PC-3 (cell line): ENCODE measurements at regions not wholly inside any gene's neighbourhood (a gene's known extent, or its start where the extent isn't known, plus 50 kb on each side); places are given as distances from the start of the nearest gene placed in this dataset.

Experiments used
- ATAC-seq: fragments of 200-7000 bp; cut with Tn5 transposase; 2 replicates; pipeline ENCODE4 v1.9.1; 2020; ENCODE audit warnings: mild to moderate bottlenecking, moderate library complexity
- BruUV-seq: library from RNA; stranded (reverse); fragments of 400-500 nt; replicated peaks from 2 replicates; lab custom pipeline; 2021; lab: Mats Ljungman, UMichigan
- CTCF ChIA-PET: fragments of 300-600 bp; sonication (Branson Sonifier 250); formaldehyde crosslinking; loops from one replicate; lab custom pipeline; 2022; ENCODE audit warnings: antibody characterized with exemption; lab: Charles Lee
- POLR2A ChIA-PET: fragments of 300-600 bp; sonication (Branson Sonifier 250); formaldehyde crosslinking; loops from one replicate; lab custom pipeline; 2022; ENCODE audit warnings: antibody characterized with exemption; ENCODE audit not compliant: unreplicated experiment; lab: Charles Lee
- DNase-seq: peaks from one replicate; pipeline ENCODE4 v3.0.0-alpha.2; 2015
- H2AFZ ChIP-seq: fragments of 300-600 bp; sonication (generic); 2 replicates; pipeline ENCODE4 v1.6.0; 2016; ENCODE audit warnings: antibody characterized with exemption, low read length
- H3F3A ChIP-seq: fragments of 300-600 bp; sonication (generic); one replicate; pipeline ENCODE4 v1.6.0; 2017; ENCODE audit warnings: antibody characterized with exemption, low read length, control low read depth, mild to moderate bottlenecking; ENCODE audit not compliant: unreplicated experiment
- H3K27ac ChIP-seq: fragments of 300-600 bp; sonication (generic); 2 replicates; pipeline ENCODE4 v1.5.1; 2016; ENCODE audit warnings: mild to moderate bottlenecking, low read length
- H3K27me3 ChIP-seq: fragments of 300-600 bp; sonication (generic); 2 replicates; pipeline ENCODE4 v1.6.1; 2016; ENCODE audit warnings: low read length, mixed read lengths
- H3K36me3 ChIP-seq: fragments of 300-600 bp; sonication (generic); 2 replicates; pipeline ENCODE4 v1.6.1; 2016; ENCODE audit warnings: low read depth, mixed run types, low read length, mixed read lengths
- H3K4me1 ChIP-seq: fragments of 300-600 bp; sonication (generic); 2 replicates; pipeline ENCODE4 v1.5.1; 2016; ENCODE audit warnings: low read length; ENCODE audit not compliant: insufficient read depth
- H3K4me2 ChIP-seq: fragments of 300-600 bp; sonication (generic); 2 replicates; pipeline ENCODE4 v1.6.0; 2016; ENCODE audit warnings: low read length
- H3K4me3 ChIP-seq: fragments of 300-600 bp; sonication (generic); 2 replicates; pipeline ENCODE4 v1.5.1; 2016; ENCODE audit warnings: mild to moderate bottlenecking, low read length, mixed read lengths
- H3K79me2 ChIP-seq: fragments of 300-600 bp; sonication (generic); 2 replicates; pipeline ENCODE4 v1.6.1; 2017; ENCODE audit warnings: low read length, mixed read lengths
- H3K9ac ChIP-seq: fragments of 300-600 bp; sonication (generic); 2 replicates; pipeline ENCODE4 v1.6.0; 2016; ENCODE audit warnings: mild to moderate bottlenecking, low read length
- H3K9me2 ChIP-seq: fragments of 300-600 bp; sonication (generic); replicated peaks from 2 replicates; pipeline ENCODE4 v1.6.1; 2016; ENCODE audit warnings: mixed run types, low read length, mixed read lengths
- H3K9me3 ChIP-seq: fragments of 300-600 bp; sonication (generic); 2 replicates; pipeline ENCODE4 v1.6.1; 2016; ENCODE audit warnings: low read length, mixed read lengths
- H4K20me1 ChIP-seq: fragments of 300-600 bp; sonication (generic); 2 replicates; pipeline ENCODE4 v1.6.1; 2016; ENCODE audit warnings: low read length, mixed read lengths
- EZH2 ChIP-seq: fragments of 300-600 bp; sonication (generic); IDR thresholded peaks from one replicate; pipeline ENCODE4 v1.6.1; 2017; ENCODE audit warnings: antibody characterized with exemption, mild to moderate bottlenecking, low read length; ENCODE audit not compliant: unreplicated experiment
- EZH2phosphoT487 ChIP-seq: fragments of 300-600 bp; sonication (generic); IDR thresholded peaks from 2 replicates; pipeline ENCODE4 v1.6.1; 2018; ENCODE audit warnings: mild to moderate bottlenecking, antibody characterized with exemption, low read length, borderline replicate concordance
- intact Hi-C: fragments of 100-400 bp; cut with micrococcal nuclease; formaldehyde crosslinking; loops from 2 replicates; pipeline ENCODE4 v1.9.0; 2023
- TF ChIP-seq, protein P1 (sequence below): fragments of 300-600 bp; sonication (generic); conservative IDR thresholded peaks from 2 replicates; pipeline ENCODE4 v1.5.1; 2017; ENCODE audit warnings: antibody characterized with exemption, low read depth, mild to moderate bottlenecking, low read length

- POLR2A ChIA-PET: no interaction called here
These were observed 114.3 kb downstream of the WSCD1 start for GRCh38 chr17:6184508-6184907.

GRCh38 chr17:6179017-6179416 is 108.8 kb downstream of the WSCD1 start:
- no peaks in the 10 kb centered on the region for H3K4me1 ChIP-seq
- ATAC-seq (no peak), DNase-seq (no peak)
- H3K9me3 ChIP-seq: no peaks in the 10 kb centered on the region
- TF ChIP-seq, protein P1, sequence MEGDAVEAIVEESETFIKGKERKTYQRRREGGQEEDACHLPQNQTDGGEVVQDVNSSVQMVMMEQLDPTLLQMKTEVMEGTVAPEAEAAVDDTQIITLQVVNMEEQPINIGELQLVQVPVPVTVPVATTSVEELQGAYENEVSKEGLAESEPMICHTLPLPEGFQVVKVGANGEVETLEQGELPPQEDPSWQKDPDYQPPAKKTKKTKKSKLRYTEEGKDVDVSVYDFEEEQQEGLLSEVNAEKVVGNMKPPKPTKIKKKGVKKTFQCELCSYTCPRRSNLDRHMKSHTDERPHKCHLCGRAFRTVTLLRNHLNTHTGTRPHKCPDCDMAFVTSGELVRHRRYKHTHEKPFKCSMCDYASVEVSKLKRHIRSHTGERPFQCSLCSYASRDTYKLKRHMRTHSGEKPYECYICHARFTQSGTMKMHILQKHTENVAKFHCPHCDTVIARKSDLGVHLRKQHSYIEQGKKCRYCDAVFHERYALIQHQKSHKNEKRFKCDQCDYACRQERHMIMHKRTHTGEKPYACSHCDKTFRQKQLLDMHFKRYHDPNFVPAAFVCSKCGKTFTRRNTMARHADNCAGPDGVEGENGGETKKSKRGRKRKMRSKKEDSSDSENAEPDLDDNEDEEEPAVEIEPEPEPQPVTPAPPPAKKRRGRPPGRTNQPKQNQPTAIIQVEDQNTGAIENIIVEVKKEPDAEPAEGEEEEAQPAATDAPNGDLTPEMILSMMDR: no peak
- TF ChIP-seq EZH2phosphoT487 (no peak), EZH2 (no peak)
- no peaks in the 10 kb centered on the region for H4K20me1 ChIP-seq
- intact Hi-C loops: no loop called here
- H3K4me2 ChIP-seq: no peak overlapping the region
- no TSS peak for BruUV-seq
- no peak overlapping the region for H3K27ac ChIP-seq
- no peaks in the 10 kb centered on the region for H3K79me2 ChIP-seq
- no peak overlapping the region for H3K9ac ChIP-seq
- no peak overlapping the region for H2AFZ ChIP-seq
- no peaks in the 10 kb centered on the region for H3K9me2 ChIP-seq
- ChIA-PET CTCF (no interaction called here), POLR2A (no interaction called here)
- H3F3A ChIP-seq: no peaks in the 10 kb centered on the region
- no peaks in the 10 kb centered on the region for H3K27me3 ChIP-seq
- H3K36me3 ChIP-seq: no peaks in the 10 kb centered on the region
- no peak overlapping the region for H3K4me3 ChIP-seq

More at GRCh38 chr17:6184508-6184907, 114.3 kb downstream of the WSCD1 start:
- H4K20me1 ChIP-seq: no peaks in the 10 kb centered on the region
- no peaks in the 10 kb centered on the region for H3F3A ChIP-seq
- no peak overlapping the region for H3K9ac ChIP-seq
- H3K27me3 ChIP-seq: no peaks in the 10 kb centered on the region
- H3K4me1 ChIP-seq: peaks cover 17% of the 10 kb centered on the region
- DNase-seq (no peak), ATAC-seq (no peak)
- no peak overlapping the region for H3K4me2 ChIP-seq
- TF ChIP-seq, protein P1: no peak
- TF ChIP-seq EZH2 (no peak), EZH2phosphoT487 (no peak)
- H3K79me2 ChIP-seq: no peaks in the 10 kb centered on the region
- BruUV-seq: no TSS peak
- H3K9me3 ChIP-seq: no peaks in the 10 kb centered on the region
- no peak overlapping the region for H3K4me3 ChIP-seq
- H3K36me3 ChIP-seq: no peaks in the 10 kb centered on the region
- intact Hi-C loops: no loop called here
- no peak overlapping the region for H2AFZ ChIP-seq
- H3K9me2 ChIP-seq: no peaks in the 10 kb centered on the region
- no peak overlapping the region for H3K27ac ChIP-seq
- CTCF ChIA-PET: no interaction called here

GRCh38 chr17:6177941-6178694 is 107.9 kb downstream of the WSCD1 start:
- Histone ChIP-seq H3K9me2 (no peaks in the 10 kb centered on the region), H3K4me2 (no peak overlapping the region), H3K4me3 (no peak overlapping the region), H3K9ac (no peak overlapping the region), H3K36me3 (no peaks in the 10 kb centered on the region), H4K20me1 (no peaks in the 10 kb centered on the region), H3K9me3 (no peaks in the 10 kb centered on the region), H3K79me2 (no peaks in the 10 kb centered on the region), H3F3A (no peaks in the 10 kb centered on the region), H3K4me1 (no peaks in the 10 kb centered on the region), H3K27ac (no peak overlapping the region), H3K27me3 (no peaks in the 10 kb centered on the region), H2AFZ (no peak overlapping the region)
- intact Hi-C loops: no loop called here
- ATAC-seq (no peak), DNase-seq (peak; percentile 4)
- ChIA-PET POLR2A (no interaction called here), CTCF (no interaction called here)
- BruUV-seq: no TSS peak
- no peak for TF ChIP-seq EZH2
- TF ChIP-seq, protein P1: 0 out of 2 replicates have a peak, but pooled peaks have one; percentile 9
- no peak for TF ChIP-seq EZH2phosphoT487
